ENCODE measurements at regions not wholly inside any gene's neighbourhood (a gene's known extent, or its start where the extent isn't known, plus 50 kb on each side); places are given as distances from the start of the nearest gene placed in this dataset.

GRCh38 chr12:127108360-127109215, 1158.4 kb upstream of the TMEM132C start:
- DNase-seq (ENCODE audit: low spot score), result peak; percentile 66
- peak; percentile 54 for TF ChIP-seq CTCF (conservative IDR thresholded peaks at IDR 0.05; ENCODE audit: low read depth)
- H3K27ac ChIP-seq, result no peak overlapping the region
- POLR2A ChIA-PET (ENCODE audit: low non-redundant PET), result interaction anchor here (0.6 kb wide), 1 partner anchor 25 kb away, joined by 3 read pairs; no protein-coding TSS in a partner anchor
- CTCF ChIA-PET, result interaction anchor here (0.6 to 2.5 kb wide), 11 partner anchors 18 to 602 kb away, joined by 3 to 11 read pairs (median 4); no protein-coding TSS in a partner anchor

DNA sequence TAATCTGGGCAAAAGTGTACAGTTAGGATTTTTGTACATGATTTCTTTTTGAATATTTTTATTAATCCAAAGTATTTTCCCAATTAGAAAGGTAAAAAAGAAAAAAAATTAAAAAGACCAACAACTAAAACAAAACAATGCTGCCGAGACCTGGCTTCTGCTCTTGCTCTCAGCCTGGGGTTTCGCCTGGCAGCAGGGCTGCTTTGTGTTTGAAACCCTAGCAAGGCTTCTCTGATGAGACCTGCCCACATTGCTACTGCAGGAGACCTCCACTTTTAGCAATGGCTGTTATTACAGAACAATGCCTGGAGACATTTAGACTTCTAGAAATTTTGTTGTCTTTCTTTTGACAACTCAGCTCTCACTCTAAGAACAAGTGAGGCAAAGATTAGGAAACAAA, 1153.0 kb upstream of the TMEM132C start:
- CTCF ChIA-PET, result no interaction called here
- no peak for TF ChIP-seq CTCF (conservative IDR thresholded peaks at IDR 0.05; ENCODE audit: low read depth)
- H3K27ac ChIP-seq, result no peak overlapping the region

GRCh38 chr12:127115468-127116035, 1151.4 kb upstream of the TMEM132C start:
- TF ChIP-seq CTCF (conservative IDR thresholded peaks at IDR 0.05; ENCODE audit: low read depth), result no peak
- ChIA-PET CTCF (interaction anchor here (0.6 kb wide), 1 partner anchor 248 kb away, joined by 3 read pairs; no protein-coding TSS in a partner anchor), POLR2A (ENCODE audit: low non-redundant PET) (no interaction called here)
- H3K27ac ChIP-seq, result no peak overlapping the region
- no peak for DNase-seq (ENCODE audit: low spot score)

More for the DNA sequence above, 1153.0 kb upstream of the TMEM132C start:
- no peak for DNase-seq (ENCODE audit: low spot score)
- POLR2A ChIA-PET (ENCODE audit: low non-redundant PET), result no interaction called here

DNA sequence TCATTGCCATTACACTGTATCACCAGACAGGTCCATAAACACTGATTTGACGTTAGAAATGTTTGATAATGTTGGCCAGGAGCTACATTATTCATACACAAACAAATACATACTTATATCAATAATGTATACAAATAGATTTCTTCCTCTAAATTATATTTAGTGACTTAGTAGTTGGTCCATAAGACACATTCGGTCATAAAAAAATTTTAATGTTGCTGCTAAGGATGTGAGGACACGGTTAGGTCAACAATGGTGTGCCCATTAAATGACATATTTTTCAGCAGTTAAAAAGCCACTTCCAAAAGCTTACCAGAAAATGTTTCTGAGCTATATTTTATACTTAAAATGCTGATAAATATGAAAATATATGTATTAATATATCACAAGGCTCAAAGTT, 1148.7 kb upstream of the TMEM132C start:
- H3K27ac ChIP-seq, result no peak overlapping the region
- DNase-seq (ENCODE audit: low spot score), result no peak
- no peak for TF ChIP-seq CTCF (conservative IDR thresholded peaks at IDR 0.05; ENCODE audit: low read depth)
- ChIA-PET POLR2A (ENCODE audit: low non-redundant PET) (no interaction called here), CTCF (no interaction called here)

GRCh38 chr12:127119600-127120140, 1147.3 kb upstream of the TMEM132C start:
- POLR2A ChIA-PET (ENCODE audit: low non-redundant PET), result no interaction called here
- no peak for DNase-seq (ENCODE audit: low spot score)
- CTCF ChIA-PET, result no interaction called here
- no peak for TF ChIP-seq CTCF (conservative IDR thresholded peaks at IDR 0.05; ENCODE audit: low read depth)
- no peak overlapping the region for H3K27ac ChIP-seq

DNA sequence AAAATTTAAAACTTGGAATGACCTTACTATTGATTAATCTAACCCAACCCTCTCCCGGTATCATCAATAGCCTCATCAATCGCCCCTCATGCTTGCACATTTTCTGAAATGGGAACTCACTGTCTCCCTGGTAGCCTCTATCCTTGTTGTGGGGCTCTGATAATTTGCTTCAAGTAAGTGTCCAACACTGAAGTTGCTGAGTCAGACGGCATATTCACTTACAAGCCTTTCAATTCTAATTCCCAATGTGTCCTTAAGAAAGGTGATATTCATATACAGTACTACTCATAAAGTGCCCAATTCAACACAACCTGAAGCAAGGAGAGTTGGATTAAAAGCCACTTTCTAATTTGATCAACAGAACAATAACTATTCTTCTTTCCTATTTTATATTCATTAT, 1146.1 kb upstream of the TMEM132C start:
- ChIA-PET POLR2A (ENCODE audit: low non-redundant PET) (no interaction called here), CTCF (no interaction called here)
- TF ChIP-seq CTCF (conservative IDR thresholded peaks at IDR 0.05; ENCODE audit: low read depth), result no peak
- DNase-seq (ENCODE audit: low spot score), result no peak
- H3K27ac ChIP-seq, result no peak overlapping the region

Measured in RWPE1 (cell line).